HCT116 (cell line): ENCODE measurements at regions not wholly inside any gene's neighbourhood (a gene's known extent, or its start where the extent isn't known, plus 50 kb on each side); places are given as distances from the start of the nearest gene placed in this dataset.

Source experiments
- CBX3 ChIP-seq: IDR thresholded peaks from 2 replicates; pipeline ENCODE4 v1.6.1; 2012; ENCODE audit warnings: low read depth
- CTCF ChIP-seq, 3 experiments: fragments of 200-600 bp in 1 of 3; sonication (generic) in 1 of 3; IDR thresholded peaks in 2 of 3; conservative IDR thresholded peaks in 1 of 3; 2 replicates each; pipeline ENCODE4 v1.5.1; 2012 to 2017; ENCODE audit warnings: low read depth in 2 of 3, low read length in 2 of 3, antibody characterized with exemption in 1 of 3, borderline replicate concordance in 1 of 3, control low read depth in 1 of 3, mild to moderate bottlenecking in 1 of 3, mixed read lengths in 1 of 3, mixed run types in 1 of 3, moderate library complexity in 1 of 3; ENCODE audit not compliant: insufficient read depth in 1 of 3
- EGR1 ChIP-seq: IDR thresholded peaks from 2 replicates; pipeline ENCODE4 v1.6.1; 2012; ENCODE audit warnings: low read depth
- EZH2 ChIP-seq: fragments of 200-600 bp; sonication (generic); IDR thresholded peaks from 2 replicates; pipeline ENCODE4 v1.6.1; 2017; ENCODE audit warnings: antibody characterized with exemption, mixed run types
- POLR2A ChIP-seq: IDR thresholded peaks from 2 replicates; pipeline ENCODE4 v1.7.0; 2011; ENCODE audit warnings: borderline replicate concordance; ENCODE audit not compliant: insufficient read depth, insufficient read length; ENCODE audit errors: extremely low read depth
- POLR2AphosphoS5 ChIP-seq: IDR thresholded peaks from 2 replicates; pipeline ENCODE4 v1.6.1; 2011; ENCODE audit warnings: mild to moderate bottlenecking, low read depth, low read length, moderate library complexity
- RAD21 ChIP-seq: IDR thresholded peaks from 2 replicates; pipeline ENCODE4 v1.6.1; 2012; ENCODE audit warnings: low read depth, mild to moderate bottlenecking
- REST ChIP-seq: IDR thresholded peaks from 2 replicates; pipeline ENCODE4 v1.6.1; 2012; ENCODE audit warnings: low read depth
- YY1 ChIP-seq: IDR thresholded peaks from 2 replicates; pipeline ENCODE4 v1.6.1; 2011; ENCODE audit warnings: low read length, low read depth, moderate library complexity, mild to moderate bottlenecking; ENCODE audit not compliant: insufficient replicate concordance; ENCODE audit errors: extremely low read depth
- ZNF274 ChIP-seq: fragments of 200-500 bp; sonication (Bioruptor generic); IDR thresholded peaks from 2 replicates; pipeline ENCODE4 v1.6.1; 2014; ENCODE audit warnings: mild to moderate bottlenecking, low read depth, low read length, inconsistent platforms

GRCh38 chr2:75311521-75311920, 112.2 kb upstream of the TACR1 start:
- TF ChIP-seq CTCF (IDR thresholded peaks at IDR 0.05 in 2 of 3, conservative IDR thresholded peaks at IDR 0.05 in 1 of 3; ENCODE audit: borderline replicate concordance in 1 of 3, insufficient read depth in 1 of 3, low read depth in 2 of 3, low read length in 2 of 3) = no peak
- no peak for TF ChIP-seq RAD21
- no peak for TF ChIP-seq REST
- no peak for TF ChIP-seq EGR1
- TF ChIP-seq POLR2AphosphoS5 = no peak
- TF ChIP-seq POLR2A = no peak
- TF ChIP-seq ZNF274 = no peak
- no peak for TF ChIP-seq YY1
- no peak for TF ChIP-seq EZH2
- TF ChIP-seq CBX3 = no peak
